ENCODE measurements at regions not wholly inside any gene's neighbourhood (a gene's known extent, or its start where the extent isn't known, plus 50 kb on each side); places are given as distances from the start of the nearest gene placed in this dataset.
"Not testable (repeated sequence)": the region's sequence is repeated elsewhere in the genome, so short reads cannot be mapped to it uniquely, and the experiment has no call there.

GRCh38 chr7:145147865-145148264, 312.0 kb upstream of the TPK1 start:
- H3K4me3 ChIP-seq (ENCODE audit: low read depth in 1 of 3, low read length in 3 of 3): no peak overlapping the region
- H3K27me3 ChIP-seq (ENCODE audit: control insufficient read depth in 3 of 3, insufficient read depth in 3 of 3, low read length in 3 of 3): no peaks in the 10 kb centered on the region
- FAIRE-seq: no peak
- no peak for DNase-seq
- H3K9me3 ChIP-seq (ENCODE audit: control insufficient read depth in 2 of 2, insufficient read depth in 1 of 2, low read depth in 1 of 2, low read length in 1 of 2): no peaks in the 10 kb centered on the region
- WGBS, 3 donors: 53 to 82% (median 57%) methylated on average over 2 of the region's 2 CpGs
- no peak overlapping the region for H3K27ac ChIP-seq (ENCODE audit: low read depth in 1 of 3, low read length in 2 of 3)
- no peaks in the 10 kb centered on the region for H3K36me3 ChIP-seq (ENCODE audit: control insufficient read depth in 3 of 3, insufficient read depth in 2 of 3, low read depth in 1 of 3, low read length in 3 of 3)
- H3K4me1 ChIP-seq (ENCODE audit: control insufficient read depth in 3 of 3, insufficient read depth in 2 of 3, low read depth in 1 of 3, low read length in 2 of 3): no peaks in the 10 kb centered on the region

GRCh38 chr7:145143685-145144084, 307.8 kb upstream of the TPK1 start:
- no peak for FAIRE-seq
- H3K9me3 ChIP-seq (ENCODE audit: control insufficient read depth in 2 of 2, insufficient read depth in 1 of 2, low read depth in 1 of 2, low read length in 1 of 2): no peaks in the 10 kb centered on the region

DNA sequence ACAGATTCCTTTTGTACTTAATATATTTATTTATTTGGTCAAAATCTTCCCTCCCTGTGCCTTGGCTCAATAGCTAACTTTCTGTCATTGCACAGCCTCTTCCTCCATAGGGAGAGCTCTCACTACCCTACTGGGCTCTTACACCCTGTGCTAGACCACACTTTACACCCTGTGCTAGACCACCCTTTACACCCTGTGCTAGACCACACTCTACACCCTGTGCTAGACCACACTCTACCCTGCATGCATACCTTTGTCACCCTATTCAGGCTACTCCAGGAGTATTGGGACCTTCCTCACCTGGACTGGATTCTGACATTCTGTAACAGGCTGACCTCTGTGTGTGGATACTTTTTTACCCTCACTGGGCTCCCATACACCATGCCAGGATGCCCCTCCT, 298.5 kb upstream of the TPK1 start:
- H3K27ac ChIP-seq (ENCODE audit: low read depth in 1 of 3, low read length in 2 of 3): no peak overlapping the region
- H3K4me3 ChIP-seq (ENCODE audit: low read depth in 1 of 3, low read length in 3 of 3): no peak overlapping the region
- no peaks in the 10 kb centered on the region for H3K4me1 ChIP-seq (ENCODE audit: control insufficient read depth in 3 of 3, insufficient read depth in 2 of 3, low read depth in 1 of 3, low read length in 2 of 3)
- H3K36me3 ChIP-seq (ENCODE audit: control insufficient read depth in 3 of 3, insufficient read depth in 2 of 3, low read depth in 1 of 3, low read length in 3 of 3): no peaks in the 10 kb centered on the region
- FAIRE-seq: no peak
- no peaks in the 10 kb centered on the region for H3K9me3 ChIP-seq (ENCODE audit: control insufficient read depth in 2 of 2, insufficient read depth in 1 of 2, low read depth in 1 of 2, low read length in 1 of 2)
- no peaks in the 10 kb centered on the region for H3K27me3 ChIP-seq (ENCODE audit: control insufficient read depth in 3 of 3, insufficient read depth in 3 of 3, low read length in 3 of 3)
- no peak for DNase-seq

More at GRCh38 chr7:145143685-145144084, 307.8 kb upstream of the TPK1 start:
- H3K36me3 ChIP-seq (ENCODE audit: control insufficient read depth in 3 of 3, insufficient read depth in 2 of 3, low read depth in 1 of 3, low read length in 3 of 3): no peaks in the 10 kb centered on the region
- no peaks in the 10 kb centered on the region for H3K4me1 ChIP-seq (ENCODE audit: control insufficient read depth in 3 of 3, insufficient read depth in 2 of 3, low read depth in 1 of 3, low read length in 2 of 3)
- H3K4me3 ChIP-seq (ENCODE audit: low read depth in 1 of 3, low read length in 3 of 3): no peak overlapping the region
- no peak for DNase-seq
- H3K27ac ChIP-seq (ENCODE audit: low read depth in 1 of 3, low read length in 2 of 3): no peak overlapping the region
- no peaks in the 10 kb centered on the region for H3K27me3 ChIP-seq (ENCODE audit: control insufficient read depth in 3 of 3, insufficient read depth in 3 of 3, low read length in 3 of 3)
- 69 to 75% (median 71%) methylated on average over 5 of the region's 5 CpGs for WGBS, 3 donors

DNA sequence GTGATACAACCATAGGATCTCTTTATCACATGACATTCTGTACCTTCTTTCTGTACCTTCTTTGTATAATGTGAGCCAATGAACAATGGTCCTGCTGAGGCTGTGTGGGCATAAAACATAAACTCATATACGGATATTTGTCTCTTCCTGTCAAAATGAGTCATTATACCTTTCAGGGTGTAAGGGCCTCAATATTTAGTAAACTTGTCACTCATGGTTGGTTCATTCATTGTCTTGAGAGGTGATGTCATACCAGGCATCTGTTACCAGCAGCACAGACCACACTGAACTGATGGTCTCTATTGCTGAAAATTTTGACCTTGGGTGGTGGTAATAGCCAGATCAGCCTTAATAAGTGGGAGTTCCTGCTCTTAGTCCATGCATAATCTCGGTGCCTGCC, 287.6 kb upstream of the TPK1 start:
- 67 to 86% (median 78%) methylated on average over 2 of the region's 2 CpGs for WGBS, 3 donors
- Histone ChIP-seq H3K27ac (ENCODE audit: low read depth in 1 of 3, low read length in 2 of 3) (no peak overlapping the region), H3K4me3 (ENCODE audit: low read depth in 1 of 3, low read length in 3 of 3) (no peak overlapping the region), H3K9me3 (ENCODE audit: control insufficient read depth in 2 of 2, insufficient read depth in 1 of 2, low read depth in 1 of 2, low read length in 1 of 2) (peaks cover 0 to 3% of the 10 kb centered on the region in 2 donors), H3K27me3 (ENCODE audit: control insufficient read depth in 3 of 3, insufficient read depth in 3 of 3, low read length in 3 of 3) (no peaks in the 10 kb centered on the region), H3K4me1 (ENCODE audit: control insufficient read depth in 3 of 3, insufficient read depth in 2 of 3, low read depth in 1 of 3, low read length in 2 of 3) (no peaks in the 10 kb centered on the region), H3K36me3 (ENCODE audit: control insufficient read depth in 3 of 3, insufficient read depth in 2 of 3, low read depth in 1 of 3, low read length in 3 of 3) (no peaks in the 10 kb centered on the region)
- FAIRE-seq: no peak
- no peak for DNase-seq

DNA sequence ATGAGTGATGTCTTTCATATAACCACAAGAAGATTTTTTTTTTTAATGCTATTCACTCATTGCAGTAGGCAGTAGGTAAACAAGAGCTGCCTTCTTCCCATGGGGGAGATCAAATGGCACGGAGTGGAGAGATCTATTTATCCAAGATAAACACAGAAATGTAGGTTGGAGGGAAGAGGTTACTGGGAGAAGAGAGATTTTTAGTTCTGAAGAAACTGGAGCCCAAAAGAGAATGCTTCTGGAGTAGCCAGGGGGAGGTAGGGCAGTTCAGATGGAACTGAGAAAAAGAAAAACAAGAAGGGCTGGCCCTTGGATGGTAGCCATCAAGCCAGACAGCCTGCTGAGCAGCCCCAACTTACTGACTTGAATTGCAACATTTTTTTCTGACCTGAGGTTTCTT, 270.1 kb upstream of the TPK1 start:
- H3K9me3 ChIP-seq (ENCODE audit: control insufficient read depth in 2 of 2, insufficient read depth in 1 of 2, low read depth in 1 of 2, low read length in 1 of 2): peaks cover 0 to 3% of the 10 kb centered on the region in 2 donors
- H3K27me3 ChIP-seq (ENCODE audit: control insufficient read depth in 3 of 3, insufficient read depth in 3 of 3, low read length in 3 of 3): no peaks in the 10 kb centered on the region
- DNase-seq (no peak), FAIRE-seq (no peak)
- WGBS, 3 donors: 10 to 27% (median 11%) methylated on average over 1 of the region's 1 CpG
- no peaks in the 10 kb centered on the region for H3K36me3 ChIP-seq (ENCODE audit: control insufficient read depth in 3 of 3, insufficient read depth in 2 of 3, low read depth in 1 of 3, low read length in 3 of 3)
- no peak overlapping the region for H3K4me3 ChIP-seq (ENCODE audit: low read depth in 1 of 3, low read length in 3 of 3)
- no peaks in the 10 kb centered on the region for H3K4me1 ChIP-seq (ENCODE audit: control insufficient read depth in 3 of 3, insufficient read depth in 2 of 3, low read depth in 1 of 3, low read length in 2 of 3)
- no peak overlapping the region for H3K27ac ChIP-seq (ENCODE audit: low read depth in 1 of 3, low read length in 2 of 3)

DNA sequence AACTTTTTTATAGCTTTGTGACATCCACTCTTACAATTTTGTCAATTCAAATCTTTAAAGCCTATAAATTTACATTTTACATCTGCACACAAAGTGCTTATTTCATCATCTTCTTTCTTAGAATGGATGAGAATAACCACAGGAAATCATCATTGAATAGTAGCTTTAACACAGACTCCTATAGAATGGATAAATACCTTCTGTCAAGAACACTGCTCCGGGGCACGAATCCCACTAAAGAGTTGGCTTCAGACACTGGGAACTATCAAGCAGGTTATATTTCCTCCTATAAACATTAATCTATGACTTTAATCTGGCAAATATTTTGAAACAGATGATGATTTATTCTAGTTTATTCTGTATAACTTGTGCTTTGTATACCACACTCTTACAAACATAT, 269.7 kb upstream of the TPK1 start:
- H3K27me3 ChIP-seq (ENCODE audit: control insufficient read depth in 3 of 3, insufficient read depth in 3 of 3, low read length in 3 of 3): no peaks in the 10 kb centered on the region
- H3K4me3 ChIP-seq (ENCODE audit: low read depth in 1 of 3, low read length in 3 of 3): no peak overlapping the region
- DNase-seq (no peak), FAIRE-seq (no peak)
- WGBS, 3 donors: 50 to 72% (median 69%) methylated on average over 2 of the region's 2 CpGs
- H3K27ac ChIP-seq (ENCODE audit: low read depth in 1 of 3, low read length in 2 of 3): no peak overlapping the region
- no peaks in the 10 kb centered on the region for H3K4me1 ChIP-seq (ENCODE audit: control insufficient read depth in 3 of 3, insufficient read depth in 2 of 3, low read depth in 1 of 3, low read length in 2 of 3)
- no peaks in the 10 kb centered on the region for H3K36me3 ChIP-seq (ENCODE audit: control insufficient read depth in 3 of 3, insufficient read depth in 2 of 3, low read depth in 1 of 3, low read length in 3 of 3)
- peaks cover 0 to 3% of the 10 kb centered on the region in 2 donors for H3K9me3 ChIP-seq (ENCODE audit: control insufficient read depth in 2 of 2, insufficient read depth in 1 of 2, low read depth in 1 of 2, low read length in 1 of 2)

DNA sequence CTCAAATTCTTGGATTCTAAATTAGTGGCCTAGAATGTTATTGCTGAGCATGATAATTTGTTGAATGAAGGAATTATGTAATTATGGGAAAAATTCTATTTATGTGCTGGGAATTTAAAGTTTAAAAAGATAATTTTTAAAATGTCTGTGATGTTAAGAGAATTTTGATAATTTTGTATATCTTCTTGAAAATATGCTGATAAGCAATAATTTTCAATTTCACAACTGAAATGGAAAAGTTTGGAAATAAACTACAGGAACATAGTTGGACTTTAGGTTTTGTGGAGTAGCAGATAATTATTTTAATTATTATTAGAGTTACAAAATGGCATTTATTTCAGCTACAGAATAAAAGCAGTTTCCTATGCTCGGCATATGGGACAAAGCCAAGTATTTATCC, 268.5 kb upstream of the TPK1 start:
- no peak for FAIRE-seq

DNA sequence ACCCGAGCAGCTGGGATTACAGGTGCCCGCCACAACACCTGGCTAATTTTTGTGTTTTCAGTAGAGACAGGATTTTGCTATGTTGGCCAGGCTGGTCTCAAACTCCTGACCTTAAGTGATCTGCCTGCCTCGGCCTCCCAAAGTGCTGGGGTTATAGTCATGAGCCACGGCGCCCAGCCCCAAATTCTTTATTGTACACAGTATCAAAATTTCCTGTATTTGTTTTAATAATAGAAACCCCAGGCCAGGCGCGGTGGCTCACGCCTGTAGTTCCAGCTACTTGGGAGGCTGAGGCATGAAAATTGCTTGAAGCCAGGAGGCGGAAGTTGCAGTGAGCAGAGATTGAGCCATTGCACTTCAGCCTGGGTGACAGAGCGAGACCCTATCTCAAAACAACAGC, 266.3 kb upstream of the TPK1 start:
- 86 to 91% (median 86%) methylated on average over 10 of the region's 10 CpGs for WGBS, 3 donors
- H3K4me3 ChIP-seq (ENCODE audit: low read depth in 1 of 3, low read length in 3 of 3); DNase-seq; H3K36me3 ChIP-seq (ENCODE audit: control insufficient read depth in 3 of 3, insufficient read depth in 2 of 3, low read depth in 1 of 3, low read length in 3 of 3); H3K4me1 ChIP-seq (ENCODE audit: control insufficient read depth in 3 of 3, insufficient read depth in 2 of 3, low read depth in 1 of 3, low read length in 2 of 3); FAIRE-seq; H3K27me3 ChIP-seq (ENCODE audit: control insufficient read depth in 3 of 3, insufficient read depth in 3 of 3, low read length in 3 of 3); H3K9me3 ChIP-seq (ENCODE audit: control insufficient read depth in 2 of 2, insufficient read depth in 1 of 2, low read depth in 1 of 2, low read length in 1 of 2); H3K27ac ChIP-seq (ENCODE audit: low read depth in 1 of 3, low read length in 2 of 3): not testable (repeated sequence)

More for the DNA sequence above, 268.5 kb upstream of the TPK1 start:
- Histone ChIP-seq H3K9me3 (ENCODE audit: control insufficient read depth in 2 of 2, insufficient read depth in 1 of 2, low read depth in 1 of 2, low read length in 1 of 2) (no peaks in the 10 kb centered on the region), H3K27ac (ENCODE audit: low read depth in 1 of 3, low read length in 2 of 3) (no peak overlapping the region), H3K27me3 (ENCODE audit: control insufficient read depth in 3 of 3, insufficient read depth in 3 of 3, low read length in 3 of 3) (no peaks in the 10 kb centered on the region), H3K4me1 (ENCODE audit: control insufficient read depth in 3 of 3, insufficient read depth in 2 of 3, low read depth in 1 of 3, low read length in 2 of 3) (no peaks in the 10 kb centered on the region), H3K36me3 (ENCODE audit: control insufficient read depth in 3 of 3, insufficient read depth in 2 of 3, low read depth in 1 of 3, low read length in 3 of 3) (no peaks in the 10 kb centered on the region), H3K4me3 (ENCODE audit: low read depth in 1 of 3, low read length in 3 of 3) (no peak overlapping the region)
- WGBS, 3 donors: 79 to 90% (median 85%) methylated on average over 1 of the region's 1 CpG
- no peak for DNase-seq

GRCh38 chr7:145092766-145093165, 256.9 kb upstream of the TPK1 start:
- H3K4me3 ChIP-seq (ENCODE audit: low read depth in 1 of 3, low read length in 3 of 3): no peak overlapping the region
- no peaks in the 10 kb centered on the region for H3K9me3 ChIP-seq (ENCODE audit: control insufficient read depth in 2 of 2, insufficient read depth in 1 of 2, low read depth in 1 of 2, low read length in 1 of 2)
- FAIRE-seq (no peak), DNase-seq (no peak)
- no peaks in the 10 kb centered on the region for H3K4me1 ChIP-seq (ENCODE audit: control insufficient read depth in 3 of 3, insufficient read depth in 2 of 3, low read depth in 1 of 3, low read length in 2 of 3)
- no peak overlapping the region for H3K27ac ChIP-seq (ENCODE audit: low read depth in 1 of 3, low read length in 2 of 3)
- 59 to 88% (median 81%) methylated on average over 4 of the region's 4 CpGs for WGBS, 3 donors
- H3K27me3 ChIP-seq (ENCODE audit: control insufficient read depth in 3 of 3, insufficient read depth in 3 of 3, low read length in 3 of 3): no peaks in the 10 kb centered on the region
- H3K36me3 ChIP-seq (ENCODE audit: control insufficient read depth in 3 of 3, insufficient read depth in 2 of 3, low read depth in 1 of 3, low read length in 3 of 3): no peaks in the 10 kb centered on the region

Data from small intestine (tissue), 7 donors.